Trophoblast cell (in vitro differentiated cells and primary cell): ENCODE measurements at regions not wholly inside any gene's neighbourhood (a gene's known extent, or its start where the extent isn't known, plus 50 kb on each side); places are given as distances from the start of the nearest gene placed in this dataset.
A peak's percentile ranks its signal among the peaks of the same experiment; 100 is the strongest.

ENCODE experiments used
- DNase-seq, 2 donors: peaks; one replicate each; pipeline ENCODE4 v3.0.0-alpha.2; 2016
- H2AFZ ChIP-seq: 2 replicates; pipeline ENCODE4 v1.6.1; 2013; ENCODE audit warnings: low read length, moderate library complexity, mild to moderate bottlenecking; ENCODE audit not compliant: insufficient read depth, poor library complexity
- H2AK5ac ChIP-seq: 2 replicates; pipeline ENCODE4 v1.6.1; 2013; ENCODE audit warnings: mild to moderate bottlenecking, low read length
- H2BK120ac ChIP-seq: 2 replicates; pipeline ENCODE4 v1.6.1; 2013; ENCODE audit warnings: low read length, mild to moderate bottlenecking, moderate library complexity; ENCODE audit not compliant: insufficient read depth, poor library complexity
- H2BK12ac ChIP-seq: 2 replicates; pipeline ENCODE4 v1.6.1; 2013; ENCODE audit warnings: mild to moderate bottlenecking, low read length, moderate library complexity
- H2BK5ac ChIP-seq: 2 replicates; pipeline ENCODE4 v1.6.1; 2013; ENCODE audit warnings: low read length, low read depth, moderate library complexity, mild to moderate bottlenecking; ENCODE audit not compliant: poor library complexity
- H3K14ac ChIP-seq: 2 replicates; pipeline ENCODE4 v1.6.1; 2013; ENCODE audit warnings: mild to moderate bottlenecking, low read length
- H3K18ac ChIP-seq: 2 replicates; pipeline ENCODE4 v1.6.1; 2013; ENCODE audit warnings: mild to moderate bottlenecking, low read length
- H3K23ac ChIP-seq: 2 replicates; pipeline ENCODE4 v1.6.1; 2013; ENCODE audit warnings: low read length
- H3K27ac ChIP-seq: 2 replicates; pipeline ENCODE4 v1.5.1; 2013; ENCODE audit warnings: low read depth, mild to moderate bottlenecking, inconsistent platforms, low read length, moderate library complexity
- H3K27me3 ChIP-seq: 2 replicates; pipeline ENCODE4 v1.6.1; 2013; ENCODE audit warnings: inconsistent platforms, mild to moderate bottlenecking, low read length, moderate library complexity; ENCODE audit not compliant: insufficient read depth
- H3K36me3 ChIP-seq, 2 experiments: 1 replicate in 1 of 2; 2 replicates in 1 of 2; pipeline ENCODE4 v1.6.1; 2013; ENCODE audit warnings: low read length in 2 of 2, mild to moderate bottlenecking in 2 of 2, moderate library complexity in 1 of 2; ENCODE audit not compliant: insufficient read depth in 2 of 2, control insufficient read depth in 1 of 2
- H3K4ac ChIP-seq: 2 replicates; pipeline ENCODE4 v1.6.1; 2013; ENCODE audit warnings: low read depth, mild to moderate bottlenecking, low read length, moderate library complexity
- H3K4me1 ChIP-seq, 2 experiments: 1 replicate in 1 of 2; 2 replicates in 1 of 2; pipeline ENCODE4 v1.6.1; 2013; ENCODE audit warnings: low read length in 2 of 2, mild to moderate bottlenecking in 2 of 2, moderate library complexity in 1 of 2; ENCODE audit not compliant: insufficient read depth in 2 of 2, control insufficient read depth in 1 of 2
- H3K4me2 ChIP-seq: 2 replicates; pipeline ENCODE4 v1.6.1; 2013; ENCODE audit warnings: inconsistent platforms, mild to moderate bottlenecking, low read length, moderate library complexity
- H3K4me3 ChIP-seq: 2 replicates; pipeline ENCODE4 v1.5.1; 2013; ENCODE audit warnings: mild to moderate bottlenecking, low read depth, low read length, inconsistent platforms
- H3K79me1 ChIP-seq: one replicate; pipeline ENCODE4 v1.6.1; 2013; ENCODE audit warnings: low read length
- H3K79me2 ChIP-seq: 2 replicates; pipeline ENCODE4 v1.6.1; 2013; ENCODE audit warnings: low read length, mild to moderate bottlenecking; ENCODE audit not compliant: control insufficient read depth, insufficient read depth, poor library complexity
- H3K9ac ChIP-seq: 2 replicates; pipeline ENCODE4 v1.6.1; 2013; ENCODE audit warnings: mild to moderate bottlenecking, low read length
- H3K9me3 ChIP-seq: 2 replicates; pipeline ENCODE4 v1.6.1; 2013; ENCODE audit warnings: low read depth, mild to moderate bottlenecking, control low read depth, inconsistent platforms, low read length; ENCODE audit not compliant: insufficient read depth
- H4K12ac ChIP-seq: 2 replicates; pipeline ENCODE4 v1.6.1; 2013; ENCODE audit warnings: low read depth, mild to moderate bottlenecking, low read length, moderate library complexity
- H4K8ac ChIP-seq: 2 replicates; pipeline ENCODE4 v1.6.1; 2013; ENCODE audit warnings: low read depth, mild to moderate bottlenecking, low read length, moderate library complexity
- H4K91ac ChIP-seq: one replicate; pipeline ENCODE4 v1.6.1; 2013; ENCODE audit warnings: low read depth, mild to moderate bottlenecking, low read length, moderate library complexity
- WGBS: extraction: QIAGEN DNeasy Blood & Tissue Kit; methylation state at CpG from one replicate; pipeline ENCODE4 v1.1.7; 2013; ENCODE audit warnings: missing lambda C conversion rate; ENCODE audit not compliant: insufficient read length, insufficient coverage; ENCODE audit errors: extremely low coverage; 5-methylcytosine and 5-hydroxymethylcytosine counted together

GRCh38 chr3:159805411-159805772 lies 183.2 kb upstream of the IL12A start:
- Histone ChIP-seq H2AK5ac (no peak overlapping the region), H4K91ac (no peak overlapping the region)
- no CpG with 5 or more reads among the region's 1 CpG for whole genome bisulfite sequencing

GRCh38 chr3:159806412-159806811 lies 182.2 kb upstream of the IL12A start:
- Histone ChIP-seq H2AFZ (no peak overlapping the region), H3K23ac (no peak overlapping the region), H2BK12ac (no peak overlapping the region), H3K9ac (no peak overlapping the region), H4K91ac (no peak overlapping the region), H4K12ac (no peak overlapping the region), H4K8ac (no peak overlapping the region), H2BK120ac (no peak overlapping the region), H3K79me1 (peaks cover 3% of the 10 kb centered on the region), H3K14ac (no peak overlapping the region), H3K9me3 (no peaks in the 10 kb centered on the region), H3K27me3 (no peaks in the 10 kb centered on the region), H3K18ac (no peak overlapping the region), H3K36me3 (no peaks in the 10 kb centered on the region), H3K4me3 (no peak overlapping the region), H2AK5ac (no peak overlapping the region), H3K27ac (no peak overlapping the region), H3K4me2 (no peak overlapping the region), H3K4me1 (peaks cover 0 to 3% of the 10 kb centered on the region in 2 experiments), H3K79me2 (no peaks in the 10 kb centered on the region), H2BK5ac (no peak overlapping the region), H3K4ac (no peak overlapping the region)
- DNase-seq = no peak
- WGBS = no CpG with 5 or more reads among the region's 5 CpGs

More at GRCh38 chr3:159805411-159805772, 183.2 kb upstream of the IL12A start:
- H3K4me3 ChIP-seq = no peak overlapping the region
- H2BK120ac ChIP-seq = no peak overlapping the region
- no peak overlapping the region for H3K14ac ChIP-seq
- no peak overlapping the region for H3K9ac ChIP-seq
- H3K23ac ChIP-seq = no peak overlapping the region
- DNase-seq = no peak
- H3K4me1 ChIP-seq = peaks cover 3 to 5% of the 10 kb centered on the region in 2 experiments
- no peak overlapping the region for H2BK12ac ChIP-seq
- H3K79me1 ChIP-seq = peaks cover 4% of the 10 kb centered on the region
- H3K27ac ChIP-seq = no peak overlapping the region
- peaks cover 2% of the 10 kb centered on the region for H3K79me2 ChIP-seq
- no peak overlapping the region for H3K4me2 ChIP-seq
- no peak overlapping the region for H2AFZ ChIP-seq
- no peak overlapping the region for H3K4ac ChIP-seq
- no peak overlapping the region for H2BK5ac ChIP-seq
- no peak overlapping the region for H3K18ac ChIP-seq
- no peak overlapping the region for H4K12ac ChIP-seq
- H4K8ac ChIP-seq = no peak overlapping the region
- H3K36me3 ChIP-seq = no peaks in the 10 kb centered on the region
- no peaks in the 10 kb centered on the region for H3K9me3 ChIP-seq
- H3K27me3 ChIP-seq = no peaks in the 10 kb centered on the region

- H3K4me3 ChIP-seq = no peak overlapping the region
- no peaks in the 10 kb centered on the region for H3K9me3 ChIP-seq
- no peak overlapping the region for H3K4ac ChIP-seq
- H2BK5ac ChIP-seq = no peak overlapping the region
- H2BK120ac ChIP-seq = no peak overlapping the region
- H3K4me1 ChIP-seq = peaks cover 0 to 3% of the 10 kb centered on the region in 2 experiments
- H2AK5ac ChIP-seq = no peak overlapping the region
- H3K79me2 ChIP-seq = no peaks in the 10 kb centered on the region
- no peak overlapping the region for H3K4me2 ChIP-seq
- no peak for DNase-seq
- H3K27ac ChIP-seq = no peak overlapping the region
- no peaks in the 10 kb centered on the region for H3K27me3 ChIP-seq
- H4K12ac ChIP-seq = no peak overlapping the region
- no peak overlapping the region for H4K91ac ChIP-seq
- H3K9ac ChIP-seq = no peak overlapping the region
- no peak overlapping the region for H2AFZ ChIP-seq
- no peak overlapping the region for H4K8ac ChIP-seq
- H3K14ac ChIP-seq = no peak overlapping the region
- H3K79me1 ChIP-seq = peaks cover 3% of the 10 kb centered on the region
- WGBS = no CpG with 5 or more reads among the region's 3 CpGs
- no peak overlapping the region for H3K23ac ChIP-seq
- no peaks in the 10 kb centered on the region for H3K36me3 ChIP-seq
- H2BK12ac ChIP-seq = no peak overlapping the region
- H3K18ac ChIP-seq = no peak overlapping the region
These were observed 181.2 kb upstream of the IL12A start for GRCh38 chr3:159807137-159808040.

GRCh38 chr3:159813822-159814531 lies 174.7 kb upstream of the IL12A start:
- H3K9ac ChIP-seq = no peak overlapping the region
- no peak overlapping the region for H2BK12ac ChIP-seq
- H2AFZ ChIP-seq = no peak overlapping the region
- no peak overlapping the region for H2AK5ac ChIP-seq
- peaks cover 14 to 25% of the 10 kb centered on the region in 2 experiments for H3K4me1 ChIP-seq
- H3K4me3 ChIP-seq = no peak overlapping the region
- no peak overlapping the region for H3K18ac ChIP-seq
- H3K79me2 ChIP-seq = peaks cover 4% of the 10 kb centered on the region
- H3K23ac ChIP-seq = no peak overlapping the region
- DNase-seq = peak; percentile 77 to 92
- H3K14ac ChIP-seq = no peak overlapping the region
- H4K91ac ChIP-seq = no peak overlapping the region
- H4K12ac ChIP-seq = no peak overlapping the region
- no peaks in the 10 kb centered on the region for H3K9me3 ChIP-seq
- no peaks in the 10 kb centered on the region for H3K27me3 ChIP-seq
- no peak overlapping the region for H2BK5ac ChIP-seq
- H2BK120ac ChIP-seq = no peak overlapping the region
- peak overlapping the region; percentile 7 for H3K4me2 ChIP-seq
- H3K4ac ChIP-seq = no peak overlapping the region
- no peaks in the 10 kb centered on the region for H3K36me3 ChIP-seq
- H3K27ac ChIP-seq = peak overlapping the region; percentile 79
- H4K8ac ChIP-seq = no peak overlapping the region
- no CpG with 5 or more reads among the region's 8 CpGs for WGBS
- H3K79me1 ChIP-seq = peaks cover 16% of the 10 kb centered on the region
